NCI-H526 (cell line): ENCODE measurements at regions not wholly inside any gene's neighbourhood (a gene's known extent, or its start where the extent isn't known, plus 50 kb on each side); places are given as distances from the start of the nearest gene placed in this dataset.
"Not testable (repeated sequence)": the region's sequence is repeated elsewhere in the genome, so short reads cannot be mapped to it uniquely, and the experiment has no call there.

Experiments
- DNase-seq, 2 experiments: peaks; one replicate each; lab custom pipeline; 2025; lab: John Stamatoyannopoulos, UW

DNA sequence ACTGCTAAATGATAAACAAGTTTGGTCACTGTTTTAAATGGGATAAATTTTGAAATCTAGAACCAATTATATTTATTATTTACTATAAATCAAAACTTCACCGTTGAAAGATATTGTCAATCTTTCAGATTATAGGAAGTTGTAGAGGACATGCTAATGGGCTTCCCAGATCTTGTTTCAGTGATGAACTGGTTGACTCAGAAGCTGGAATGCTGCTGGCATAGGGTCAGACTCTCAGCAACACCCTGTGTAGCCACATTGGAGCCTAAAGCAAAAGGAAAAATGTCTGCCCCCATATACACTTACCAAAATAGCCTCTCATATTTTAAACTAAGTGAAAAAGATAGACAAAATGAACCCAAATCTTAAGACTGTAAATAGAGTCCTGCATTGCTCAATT lies 916.9 kb upstream of the SOX9 start:
- no peak for DNase-seq

DNA sequence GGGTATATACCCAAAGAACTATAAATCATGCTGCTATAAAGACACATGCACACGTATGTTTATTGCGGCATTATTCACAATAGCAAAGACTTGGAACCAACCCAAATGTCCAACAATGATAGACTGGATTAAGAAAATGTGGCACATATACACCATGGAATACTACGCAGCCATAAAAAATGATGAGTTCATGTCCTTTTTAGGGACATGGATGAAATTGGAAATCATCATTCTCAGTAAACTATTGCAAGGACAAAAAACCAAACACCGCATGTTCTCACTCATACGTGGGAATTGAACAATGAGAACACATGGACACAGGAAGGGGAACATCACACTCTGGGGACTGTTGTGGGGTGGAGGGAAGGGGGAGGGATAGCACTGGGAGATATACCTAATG lies 914.9 kb upstream of the SOX9 start:
- not testable (repeated sequence) for DNase-seq

GRCh38 chr17:71208111-71208704 lies 912.6 kb upstream of the SOX9 start:
- DNase-seq = no peak

DNA sequence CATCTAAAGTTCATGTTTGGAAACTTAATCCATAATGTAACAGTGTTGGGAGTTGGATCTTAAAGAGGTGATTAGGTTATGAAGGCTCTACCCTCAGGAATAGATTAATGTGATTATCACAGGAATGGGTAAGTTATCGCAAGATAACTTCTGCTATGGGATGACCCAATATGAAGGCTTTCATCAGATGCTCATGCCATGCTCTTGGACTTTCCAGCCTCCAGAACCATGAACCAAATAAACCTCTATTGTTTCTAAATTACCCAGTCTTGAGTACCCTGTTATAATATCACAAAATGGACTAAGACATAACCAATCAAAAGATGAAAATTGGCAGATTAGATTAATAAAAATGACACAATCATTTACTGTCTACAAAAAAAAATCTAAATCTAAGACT lies 906.9 kb upstream of the SOX9 start:
- no peak for DNase-seq

DNA sequence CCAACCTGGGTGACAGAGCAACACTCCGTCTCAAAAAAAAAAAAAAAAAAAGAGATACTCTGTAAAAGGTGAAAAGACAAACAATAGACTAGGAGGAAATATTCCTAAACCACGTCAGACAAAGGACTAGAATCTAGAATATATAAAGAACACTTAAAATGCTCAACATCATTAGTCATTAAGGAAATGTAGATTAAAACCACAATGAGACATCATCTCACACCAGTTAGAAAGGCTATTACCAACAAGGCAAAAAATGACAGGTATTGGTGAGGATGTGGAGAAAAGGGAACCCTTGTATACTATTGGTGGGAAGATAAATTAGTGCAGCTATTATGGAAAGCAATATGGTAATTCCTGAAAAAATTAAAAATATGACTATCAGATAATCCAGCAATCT lies 903.1 kb upstream of the SOX9 start:
- DNase-seq = no peak

DNA sequence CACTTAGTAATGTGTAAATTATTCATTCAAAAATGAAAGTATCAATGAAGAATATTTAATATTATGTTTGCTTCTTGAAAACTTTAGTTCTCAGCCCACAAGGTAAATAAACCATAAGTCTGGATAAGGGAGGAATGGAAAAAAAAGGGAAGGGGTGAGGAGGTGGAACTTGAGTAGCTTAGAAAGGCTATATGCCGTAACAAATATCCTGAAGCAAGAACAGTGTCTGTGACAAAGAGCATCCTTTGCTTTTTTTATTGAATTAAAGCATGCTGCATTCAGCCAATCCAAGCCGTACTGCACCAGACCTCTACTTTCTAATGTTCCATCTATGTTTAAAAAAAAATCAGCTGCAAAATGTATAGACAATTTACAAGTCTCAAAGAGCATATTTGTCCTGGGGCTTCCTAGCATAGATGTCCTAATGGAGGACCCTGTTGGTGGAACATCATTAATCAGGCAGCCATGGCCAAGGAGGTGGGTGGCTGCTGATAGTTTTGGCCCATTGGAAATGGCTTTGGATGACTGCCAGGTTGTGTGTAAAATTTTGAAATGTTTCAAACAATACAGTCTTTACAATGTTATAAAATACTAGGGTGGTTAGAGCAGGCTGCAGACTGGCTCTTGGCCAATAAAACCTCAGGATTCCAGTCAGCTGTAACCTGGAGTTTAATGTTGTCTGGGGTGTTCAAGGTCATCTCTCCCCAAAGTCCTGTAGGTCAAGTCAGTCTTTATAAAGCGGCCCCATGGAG lies 895.8 kb upstream of the SOX9 start:
- DNase-seq = no peak

GRCh38 chr17:71227841-71228240 lies 893.0 kb upstream of the SOX9 start:
- no peak for DNase-seq

DNA sequence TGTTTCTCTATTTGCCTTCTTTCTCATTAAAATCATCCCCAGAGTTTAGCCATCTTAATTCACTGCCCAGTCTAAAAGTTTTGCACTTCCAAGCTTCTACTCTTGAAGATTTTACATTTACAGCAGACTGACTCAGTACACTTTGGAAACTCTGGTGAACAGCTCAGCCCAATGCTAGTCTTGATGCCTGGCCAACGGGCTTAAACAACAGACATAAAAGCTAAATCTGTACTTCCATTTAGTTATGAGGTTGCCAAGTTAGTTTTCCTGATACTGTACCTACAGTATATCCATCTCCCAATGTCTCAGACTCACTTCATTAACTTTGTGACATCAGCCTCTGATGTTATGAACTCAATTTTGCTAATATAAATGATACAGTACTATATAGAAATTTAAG lies 891.8 kb upstream of the SOX9 start:
- no peak for DNase-seq

DNA sequence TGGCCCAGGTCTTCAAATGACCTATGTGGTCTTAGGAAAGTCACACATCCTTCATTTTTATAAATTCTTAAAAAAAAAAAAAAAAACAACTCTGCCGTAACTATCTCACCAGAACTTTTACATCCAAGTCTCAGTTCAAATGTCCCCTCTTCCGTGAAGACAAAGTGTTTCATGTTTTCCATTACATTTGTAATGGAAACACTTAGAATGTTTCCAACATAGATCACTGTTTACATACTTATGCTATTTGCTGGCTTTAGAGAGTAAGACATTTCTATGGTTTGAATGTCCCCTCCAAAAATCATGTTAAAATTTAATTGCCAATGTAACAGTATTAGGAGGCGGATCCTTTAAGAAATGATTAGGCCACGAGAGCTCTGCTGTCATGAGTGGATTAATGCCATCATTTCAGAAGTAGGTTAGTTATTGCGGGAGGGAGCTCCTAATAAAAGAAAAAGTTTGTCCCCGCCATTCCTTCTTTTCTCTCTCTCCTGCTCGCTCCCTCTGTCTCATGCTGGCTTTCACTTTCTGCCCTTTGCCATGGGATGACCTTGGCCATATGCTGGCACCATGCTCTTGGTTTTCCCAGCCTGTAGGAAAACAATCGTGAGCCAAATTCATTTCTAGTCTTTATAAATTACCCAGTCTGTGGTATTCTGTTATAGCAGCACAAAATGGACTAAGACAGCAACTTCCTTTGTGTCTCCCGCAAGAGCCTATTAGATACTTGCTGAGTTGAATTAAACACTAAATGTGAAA lies 887.8 kb upstream of the SOX9 start:
- no peak for DNase-seq

DNA sequence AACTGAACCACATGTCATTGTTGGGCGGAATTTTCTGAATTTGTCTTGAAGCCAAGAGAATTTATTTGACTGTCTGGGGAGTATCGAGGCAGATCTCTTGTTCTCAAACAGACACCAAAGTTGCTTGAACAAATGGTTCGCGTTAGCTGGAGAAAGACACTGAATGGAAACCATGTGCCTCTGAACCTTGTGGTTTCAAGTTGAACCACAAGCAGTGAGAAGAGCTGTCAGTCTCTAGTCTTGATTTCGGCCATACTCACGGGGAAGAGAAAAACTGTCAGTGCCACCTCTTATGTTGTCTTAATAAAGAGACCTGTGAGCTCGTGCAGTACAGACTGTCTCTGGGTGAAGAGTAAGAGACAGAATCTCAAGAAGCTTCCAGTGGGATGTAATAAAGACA lies 886.5 kb upstream of the SOX9 start:
- no peak for DNase-seq

- DNase-seq = peak; percentile 37 to 66
Measured at GRCh38 chr17:71237903-71238538, 882.8 kb upstream of the SOX9 start.

- DNase-seq = no peak
Measured at GRCh38 chr17:71247441-71248015, 873.3 kb upstream of the SOX9 start.

DNA sequence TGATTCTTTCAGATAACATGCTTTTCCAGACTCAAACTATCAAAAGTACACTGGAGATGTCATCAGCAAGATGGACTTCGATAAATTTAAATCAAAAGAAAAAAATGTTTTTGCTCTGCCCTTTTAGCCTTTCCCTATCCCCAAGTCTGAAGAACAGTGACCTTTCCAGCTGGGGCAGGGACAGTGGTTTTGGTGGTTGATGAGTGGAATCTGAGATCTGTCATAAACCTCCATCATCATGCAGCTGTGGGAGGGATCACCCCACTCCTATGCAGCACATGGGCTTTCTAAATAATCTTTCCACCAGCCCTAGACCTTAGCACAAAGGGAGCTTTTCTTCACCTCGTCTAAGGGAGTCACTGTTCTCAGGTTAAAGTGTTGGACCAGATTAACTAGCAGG lies 869.5 kb upstream of the SOX9 start:
- no peak for DNase-seq

GRCh38 chr17:71251951-71252350 lies 868.9 kb upstream of the SOX9 start:
- no peak for DNase-seq

DNA sequence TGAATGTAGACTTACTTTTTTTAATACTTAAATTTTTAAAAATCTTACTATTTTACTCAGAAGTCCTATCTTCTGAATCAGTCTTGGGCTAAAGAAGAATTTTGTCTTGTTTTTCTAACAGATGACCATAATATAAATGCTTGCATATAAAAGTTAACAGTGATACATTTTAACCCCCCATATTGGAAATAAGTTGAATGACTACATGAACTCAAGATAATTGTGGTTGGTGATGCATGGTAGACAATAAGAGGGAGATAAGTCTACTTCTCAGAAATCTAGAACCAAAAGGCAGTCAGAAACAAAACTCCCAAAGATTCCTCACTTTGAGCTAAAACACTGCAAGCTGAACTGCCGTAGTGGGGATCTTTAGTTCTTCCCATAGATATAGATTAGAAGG lies 868.4 kb upstream of the SOX9 start:
- no peak for DNase-seq

DNA sequence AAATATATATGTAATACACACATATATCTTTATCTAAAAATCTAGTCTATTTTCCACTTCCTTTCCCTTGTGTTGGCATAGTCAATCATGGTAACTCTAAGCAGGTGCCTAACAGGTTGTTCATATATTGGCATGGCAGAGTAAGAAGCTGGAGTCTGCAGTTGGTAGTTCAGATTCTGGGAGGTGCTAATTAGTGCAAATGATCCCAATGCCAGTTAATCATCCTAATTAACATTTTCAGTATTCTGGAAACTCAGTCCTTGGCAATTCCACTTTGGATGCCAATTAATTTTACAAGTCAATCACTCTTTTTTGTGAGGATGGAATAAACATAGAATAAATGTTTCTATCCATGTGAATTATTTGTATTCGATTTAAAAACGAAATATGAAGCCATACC lies 863.7 kb upstream of the SOX9 start:
- DNase-seq = no peak

DNA sequence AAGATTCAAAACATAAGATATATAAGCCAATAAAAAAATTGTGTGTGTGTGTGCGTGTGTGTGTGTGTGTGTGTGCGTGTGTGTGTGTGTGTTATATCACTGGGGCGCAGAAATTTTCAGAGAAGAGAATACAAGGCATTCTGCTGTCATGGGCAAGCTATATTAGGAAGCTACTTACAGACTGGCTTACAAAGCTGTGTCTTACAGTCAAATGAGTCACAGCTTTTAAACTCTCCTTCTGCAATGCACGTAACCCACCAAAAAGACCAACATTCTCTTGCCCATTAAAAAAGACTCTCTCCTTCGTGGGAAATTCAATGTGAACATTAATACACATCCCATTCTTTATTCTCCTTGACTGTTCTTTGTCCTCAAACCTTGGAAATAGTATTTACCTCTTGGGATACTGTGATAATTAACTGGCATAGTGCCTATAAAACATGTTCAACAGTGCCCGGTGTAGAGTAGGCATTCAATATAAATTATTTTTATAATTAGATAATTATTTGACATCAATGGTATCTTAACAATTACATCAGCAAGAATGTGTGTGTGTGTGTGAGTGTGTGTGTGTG lies 860.4 kb upstream of the SOX9 start:
- DNase-seq = no peak

- no peak for DNase-seq
Measured at GRCh38 chr17:71262586-71262985, 858.2 kb upstream of the SOX9 start.

DNA sequence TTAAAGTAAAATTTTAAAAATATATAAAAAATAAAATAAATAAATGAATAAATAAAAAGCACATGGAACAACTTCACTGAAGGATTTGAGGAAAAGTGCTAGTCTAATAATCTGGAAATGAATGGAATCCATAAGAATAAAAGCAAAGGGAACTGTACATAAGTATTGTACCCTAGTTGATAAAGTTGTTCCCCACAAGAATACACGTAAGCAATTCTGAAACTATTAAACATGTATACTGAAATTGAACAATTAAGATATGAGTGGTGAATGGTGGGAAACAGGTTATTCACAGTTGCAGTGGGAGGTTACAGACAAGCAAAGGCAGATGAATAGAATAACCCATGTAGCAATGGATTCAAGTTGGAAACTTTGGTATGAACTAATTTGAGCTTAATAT lies 853.2 kb upstream of the SOX9 start:
- DNase-seq = no peak

GRCh38 chr17:71269201-71269600 lies 851.6 kb upstream of the SOX9 start:
- DNase-seq = no peak

GRCh38 chr17:71273441-71273840 lies 847.4 kb upstream of the SOX9 start:
- DNase-seq = no peak

DNA sequence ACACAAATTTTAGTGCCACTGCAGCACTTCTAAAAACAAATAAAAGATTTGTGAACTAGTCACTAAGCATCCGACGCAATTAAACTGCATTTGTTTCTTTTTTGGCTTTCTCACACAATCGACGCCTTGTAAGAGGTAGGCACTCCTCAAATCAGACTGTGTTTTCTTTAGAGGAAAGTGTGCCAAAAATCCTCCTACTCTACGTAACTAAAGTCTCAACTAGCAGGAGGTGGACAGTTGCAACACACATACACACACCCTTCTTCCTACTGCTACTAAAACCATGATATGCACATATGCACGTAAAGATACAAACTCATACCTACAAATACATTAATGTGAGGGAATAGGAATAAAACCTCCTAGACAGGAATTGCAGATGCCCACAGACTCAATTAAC lies 844.7 kb upstream of the SOX9 start:
- no peak for DNase-seq
